IMR-90 (cell line): ENCODE measurements at regions not wholly inside any gene's neighbourhood (a gene's known extent, or its start where the extent isn't known, plus 50 kb on each side); places are given as distances from the start of the nearest gene placed in this dataset.

Source experiments
- ATAC-seq: fragments of 200-7000 bp; cut with Tn5 transposase; 2 replicates; pipeline ENCODE4 v1.9.1; 2020; ENCODE audit warnings: low read depth, mild to moderate bottlenecking, moderate library complexity
- BruUV-seq: library from RNA; stranded (reverse); fragments of 400-500 nt; replicated peaks from 2 replicates; lab custom pipeline; 2021; lab: Mats Ljungman, UMichigan
- CTCF ChIA-PET: fragments of 300-600 bp; formaldehyde crosslinking; extraction: SDS; loops from one replicate; lab custom pipeline; 2021; ENCODE audit warnings: antibody characterized with exemption; lab: Yijun Ruan, JAX
- POLR2A ChIA-PET: fragments of 300-600 bp; sonication (Branson Sonifier 250); formaldehyde crosslinking; loops from one replicate; lab custom pipeline; 2022; ENCODE audit warnings: antibody characterized with exemption; ENCODE audit not compliant: unreplicated experiment; lab: Charles Lee
- DNase-seq: peaks from one replicate; pipeline ENCODE4 v3.0.0; 2013
- H2AFZ ChIP-seq: replicated peaks from 2 replicates; pipeline ENCODE3; 2013; ENCODE audit warnings: low read length, mild to moderate bottlenecking; ENCODE audit not compliant: poor library complexity
- H2AK5ac ChIP-seq: 2 replicates; pipeline ENCODE4 v1.6.1; 2013; ENCODE audit warnings: low read depth, low read length, inconsistent platforms
- H2AK9ac ChIP-seq: replicated peaks from 2 replicates; pipeline ENCODE3; 2013; ENCODE audit warnings: mild to moderate bottlenecking, low read depth, low read length, moderate library complexity; ENCODE audit not compliant: poor library complexity
- H2BK120ac ChIP-seq: 2 replicates; pipeline ENCODE4 v1.6.1; 2013; ENCODE audit warnings: low read depth, low read length, inconsistent platforms
- H2BK15ac ChIP-seq: 3 replicates; pipeline ENCODE4 v1.6.1; 2013; ENCODE audit warnings: low read depth, low read length, inconsistent platforms
- H2BK20ac ChIP-seq: 2 replicates; pipeline ENCODE4 v1.6.1; 2013; ENCODE audit warnings: low read depth, mild to moderate bottlenecking, inconsistent platforms, low read length, moderate library complexity
- H2BK5ac ChIP-seq: 2 replicates; pipeline ENCODE4 v1.6.1; 2013; ENCODE audit warnings: mild to moderate bottlenecking, low read depth, low read length, inconsistent platforms; ENCODE audit not compliant: poor library complexity, severe bottlenecking
- H3K14ac ChIP-seq: replicated peaks from 2 replicates; pipeline ENCODE4 v1.6.1; 2013; ENCODE audit warnings: low read depth, low read length, inconsistent platforms
- H3K18ac ChIP-seq: 2 replicates; pipeline ENCODE4 v1.6.1; 2013; ENCODE audit warnings: low read depth, low read length, control low read depth
- H3K23ac ChIP-seq: 2 replicates; pipeline ENCODE4 v1.6.1; 2013; ENCODE audit warnings: low read depth, low read length, inconsistent platforms
- H3K27ac ChIP-seq: 2 replicates; pipeline ENCODE4 v1.5.1; 2013; ENCODE audit warnings: mild to moderate bottlenecking, control low read depth, low read length; ENCODE audit not compliant: insufficient read depth
- H3K27me3 ChIP-seq: 2 replicates; pipeline ENCODE4 v1.6.1; 2013; ENCODE audit warnings: low read length; ENCODE audit not compliant: control insufficient read depth, insufficient read depth
- H3K36me3 ChIP-seq: 2 replicates; pipeline ENCODE4 v1.6.1; 2013; ENCODE audit warnings: low read length, mixed read lengths; ENCODE audit not compliant: control insufficient read depth, insufficient read depth
- H3K4ac ChIP-seq: 2 replicates; pipeline ENCODE4 v1.6.1; 2013; ENCODE audit warnings: low read depth, low read length, inconsistent platforms
- H3K4me1 ChIP-seq: 2 replicates; pipeline ENCODE4 v1.6.1; 2013; ENCODE audit warnings: low read length, mixed read lengths; ENCODE audit not compliant: control insufficient read depth, insufficient read depth
- H3K4me2 ChIP-seq: 2 replicates; pipeline ENCODE4 v1.6.1; 2013; ENCODE audit warnings: low read depth, mild to moderate bottlenecking, control low read depth, low read length, moderate library complexity
- H3K4me3 ChIP-seq: 2 replicates; pipeline ENCODE4 v1.5.1; 2013; ENCODE audit warnings: low read depth, mild to moderate bottlenecking, control low read depth, low read length, moderate library complexity; ENCODE audit not compliant: insufficient read depth
- H3K56ac ChIP-seq: 2 replicates; pipeline ENCODE4 v1.6.1; 2013; ENCODE audit warnings: low read length, inconsistent platforms; ENCODE audit not compliant: insufficient read depth; ENCODE audit errors: extremely low read depth
- H3K79me1 ChIP-seq, 2 experiments: 2 replicates each; pipeline ENCODE4 v1.6.1; 2013; ENCODE audit warnings: low read length in 2 of 2, inconsistent platforms in 1 of 2, low read depth in 1 of 2
- H3K9ac ChIP-seq: 2 replicates; pipeline ENCODE4 v1.6.1; 2013; ENCODE audit warnings: low read depth, low read length, control low read depth
- H3K9me1 ChIP-seq: 2 replicates; pipeline ENCODE4 v1.6.1; 2013; ENCODE audit warnings: low read length, inconsistent platforms; ENCODE audit not compliant: insufficient read depth
- H3K9me3 ChIP-seq: 2 replicates; pipeline ENCODE4 v1.6.1; 2013; ENCODE audit warnings: low read length; ENCODE audit not compliant: control insufficient read depth, insufficient read depth
- H4K20me1 ChIP-seq: 2 replicates; pipeline ENCODE4 v1.6.1; 2013; ENCODE audit warnings: low read length, inconsistent platforms; ENCODE audit not compliant: insufficient read depth
- H4K5ac ChIP-seq: 2 replicates; pipeline ENCODE4 v1.6.1; 2013; ENCODE audit warnings: mild to moderate bottlenecking, low read depth, low read length, control low read depth
- H4K8ac ChIP-seq, 2 experiments: 2 replicates each; pipeline ENCODE4 v1.6.1; 2013; ENCODE audit warnings: low read depth in 2 of 2, low read length in 2 of 2, control low read depth in 1 of 2, inconsistent platforms in 1 of 2
- H4K91ac ChIP-seq: 2 replicates; pipeline ENCODE4 v1.6.1; 2013; ENCODE audit warnings: low read depth, low read length, inconsistent platforms; ENCODE audit not compliant: insufficient read depth
- BHLHE40 ChIP-seq: fragments of 150-350 bp; IDR thresholded peaks from 2 replicates; pipeline ENCODE4 v1.6.1; 2016; ENCODE audit warnings: mild to moderate bottlenecking, low read depth, low read length
- CEBPB ChIP-seq: IDR thresholded peaks from 2 replicates; pipeline ENCODE4 v1.6.1; 2012; ENCODE audit warnings: low read depth, low read length, improper control_type of control experiment
- CHD1 ChIP-seq: IDR thresholded peaks from 2 replicates; pipeline ENCODE4 v1.6.1; 2012; ENCODE audit warnings: low read depth, low read length, improper control_type of control experiment
- CTCF ChIP-seq: conservative IDR thresholded peaks from 2 replicates; pipeline ENCODE4 v1.5.1; 2012; ENCODE audit warnings: mild to moderate bottlenecking, low read depth, low read length, improper control_type of control experiment
- FOS ChIP-seq: fragments of 150-350 bp; IDR thresholded peaks from 2 replicates; pipeline ENCODE4 v1.6.1; 2016; ENCODE audit warnings: low read depth, low read length
- MAFK ChIP-seq: IDR thresholded peaks from 2 replicates; pipeline ENCODE4 v1.6.1; 2012; ENCODE audit warnings: low read depth, low read length, improper control_type of control experiment
- MAZ ChIP-seq: IDR thresholded peaks from 2 replicates; pipeline ENCODE4 v1.6.1; 2012; ENCODE audit warnings: low read depth, mild to moderate bottlenecking, low read length, improper control_type of control experiment, moderate library complexity, borderline replicate concordance
- MXI1 ChIP-seq: IDR thresholded peaks from 2 replicates; pipeline ENCODE4 v1.6.1; 2012; ENCODE audit warnings: low read depth, mild to moderate bottlenecking, low read length, moderate library complexity, borderline replicate concordance
- NFE2L2 ChIP-seq: fragments of 150-350 bp; IDR thresholded peaks from 2 replicates; pipeline ENCODE4 v1.6.1; 2016; ENCODE audit warnings: low read depth, mild to moderate bottlenecking, low read length
- POLR2A ChIP-seq: IDR thresholded peaks from 2 replicates; pipeline ENCODE4 v1.6.1; 2012; ENCODE audit warnings: mild to moderate bottlenecking, low read depth, low read length
- RAD21 ChIP-seq: IDR thresholded peaks from 2 replicates; pipeline ENCODE4 v1.6.1; 2012; ENCODE audit warnings: low read length, improper control_type of control experiment
- RFX5 ChIP-seq: IDR thresholded peaks from 2 replicates; pipeline ENCODE4 v1.8.0; 2012; ENCODE audit warnings: low read depth, mild to moderate bottlenecking, low read length, moderate library complexity
- SMC3 ChIP-seq: fragments of 150-350 bp; IDR thresholded peaks from 2 replicates; pipeline ENCODE4 v1.6.1; 2016; ENCODE audit warnings: low read depth, mild to moderate bottlenecking, antibody characterized with exemption, low read length, moderate library complexity
- USF2 ChIP-seq: fragments of 150-350 bp; IDR thresholded peaks from 2 replicates; pipeline ENCODE4 v1.6.1; 2017; ENCODE audit warnings: mild to moderate bottlenecking, antibody characterized with exemption, low read length, low read depth
- WGBS, 2 experiments: methylation state at CpG; one replicate each; pipeline versions ENCODE4 v1.1.5 to v1.1.7; 2013; ENCODE audit warnings: missing lambda C conversion rate in 2 of 2; ENCODE audit not compliant: insufficient read length in 1 of 2; ENCODE audit errors: extremely low coverage in 2 of 2; 5-methylcytosine and 5-hydroxymethylcytosine counted together
- dilution Hi-C: fragments of 300-500 bp; cut with HindIII; formaldehyde crosslinking; loops from one replicate; pipeline ENCODE4 v1.14.3; 2018; ENCODE audit warnings: low sequenced_read_pairs; ENCODE audit not compliant: unreplicated experiment
- in situ Hi-C: fragments of 300-500 bp; cut with MboI; formaldehyde crosslinking; loops from 3 replicates; pipeline ENCODE4 v1.14.3; 2019; ENCODE audit warnings: low sequenced_read_pairs, inconsistent platforms, mixed read lengths
- intact Hi-C: fragments of 100-400 bp; cut with micrococcal nuclease; formaldehyde crosslinking; loops from 2 replicates; pipeline ENCODE4 v1.10.0; 2022

- Histone ChIP-seq H2BK120ac (no peak overlapping the region), H3K9me1 (no peaks in the 10 kb centered on the region), H4K5ac (no peak overlapping the region), H2AK9ac (no peak overlapping the region), H3K9ac (no peak overlapping the region), H3K23ac (no peak overlapping the region), H2BK20ac (no peak overlapping the region), H3K36me3 (no peaks in the 10 kb centered on the region), H3K56ac (no peak overlapping the region), H4K91ac (no peak overlapping the region), H2BK15ac (no peak overlapping the region), H3K18ac (no peak overlapping the region), H2BK5ac (no peak overlapping the region), H4K20me1 (no peaks in the 10 kb centered on the region), H3K27ac (no peak overlapping the region), H3K4ac (no peak overlapping the region), H3K79me1 (no peaks in the 10 kb centered on the region), H3K27me3 (no peaks in the 10 kb centered on the region), H3K14ac (no peak overlapping the region), H2AK5ac (no peak overlapping the region), H2AFZ (no peak overlapping the region), H3K4me2 (no peak overlapping the region), H4K8ac (no peak overlapping the region), H3K4me3 (no peak overlapping the region), H3K9me3 (peaks cover 8% of the 10 kb centered on the region), H3K4me1 (no peaks in the 10 kb centered on the region)
- 80% methylated on average over 1 of the region's 1 CpG; no CpG with 5 or more reads in 1 of the 2 experiments for WGBS, 2 experiments
- POLR2A ChIA-PET, result no interaction called here
- DNase-seq (no peak), ATAC-seq (no peak)
- in situ Hi-C loops (no loop called here), intact Hi-C loops (no loop called here), dilution Hi-C loops (no loop called here)
- no TSS peak for BruUV-seq
- CTCF ChIA-PET, result no interaction called here
- TF ChIP-seq NFE2L2 (no peak), CEBPB (no peak), CTCF (no peak), USF2 (no peak), SMC3 (no peak), MAFK (no peak), POLR2A (no peak), RAD21 (no peak), BHLHE40 (no peak), CHD1 (no peak), RFX5 (no peak), MAZ (no peak), FOS (no peak), MXI1 (no peak)
Observed at GRCh38 chr19:23531976-23532375, 136.7 kb upstream of the ZNF91 start.
